Large intestine (tissue), 3 donors: ENCODE measurements at regions not wholly inside any gene's neighbourhood (a gene's known extent, or its start where the extent isn't known, plus 50 kb on each side); places are given as distances from the start of the nearest gene placed in this dataset.

ENCODE experiments used
- DNase-seq, 2 donors: peaks; one replicate each; pipeline versions ENCODE4 v3.0.0 to v3.0.0-alpha.2; 2013
- H3K27ac ChIP-seq: one replicate; pipeline ENCODE4 v1.5.1; 2013; ENCODE audit warnings: low read length
- H3K27me3 ChIP-seq: 2 replicates; pipeline ENCODE4 v1.6.1; 2013; ENCODE audit warnings: low read length; ENCODE audit not compliant: control insufficient read depth, insufficient read depth
- H3K36me3 ChIP-seq: 2 replicates; pipeline ENCODE4 v1.6.1; 2013; ENCODE audit warnings: low read length; ENCODE audit not compliant: control insufficient read depth, insufficient read depth
- H3K4me1 ChIP-seq: one replicate; pipeline ENCODE4 v1.6.1; 2013; ENCODE audit warnings: low read length; ENCODE audit not compliant: control insufficient read depth, insufficient read depth
- H3K4me3 ChIP-seq: one replicate; pipeline ENCODE4 v1.5.1; 2013; ENCODE audit warnings: low read length
- H3K9me3 ChIP-seq: one replicate; pipeline ENCODE4 v1.6.1; 2013; ENCODE audit warnings: mild to moderate bottlenecking, low read depth, low read length, moderate library complexity; ENCODE audit not compliant: control insufficient read depth
- WGBS: methylation state at CpG from one replicate; pipeline ENCODE4 v1.1.5; 2013; ENCODE audit warnings: low lambda C conversion rate; ENCODE audit not compliant: insufficient coverage; 5-methylcytosine and 5-hydroxymethylcytosine counted together

GRCh38 chr1:5191470-5191869 is 537.1 kb downstream of the AJAP1 start:
- Histone ChIP-seq H3K4me3 (no peak overlapping the region), H3K36me3 (no peaks in the 10 kb centered on the region), H3K27me3 (no peaks in the 10 kb centered on the region), H3K4me1 (no peaks in the 10 kb centered on the region), H3K27ac (no peak overlapping the region), H3K9me3 (no peaks in the 10 kb centered on the region)
- 71% methylated on average over 2 of the region's 6 CpGs for WGBS
- no peak for DNase-seq

GRCh38 chr1:5189384-5189783 is 535.0 kb downstream of the AJAP1 start:
- no peak for DNase-seq
- Histone ChIP-seq H3K27me3 (no peaks in the 10 kb centered on the region), H3K27ac (no peak overlapping the region), H3K36me3 (no peaks in the 10 kb centered on the region), H3K9me3 (no peaks in the 10 kb centered on the region), H3K4me1 (no peaks in the 10 kb centered on the region), H3K4me3 (no peak overlapping the region)
- WGBS, result 95% methylated on average over 3 of the region's 4 CpGs

GRCh38 chr1:5165762-5166161 is 511.4 kb downstream of the AJAP1 start:
- WGBS, result no CpG with 5 or more reads among the region's 8 CpGs
- Histone ChIP-seq H3K4me1 (no peaks in the 10 kb centered on the region), H3K27ac (no peak overlapping the region), H3K27me3 (no peaks in the 10 kb centered on the region), H3K4me3 (no peak overlapping the region), H3K36me3 (no peaks in the 10 kb centered on the region), H3K9me3 (no peaks in the 10 kb centered on the region)
- no peak for DNase-seq

- Histone ChIP-seq H3K4me3 (no peak overlapping the region), H3K4me1 (no peaks in the 10 kb centered on the region), H3K36me3 (no peaks in the 10 kb centered on the region), H3K9me3 (no peaks in the 10 kb centered on the region), H3K27me3 (no peaks in the 10 kb centered on the region), H3K27ac (no peak overlapping the region)
- no peak for DNase-seq
- WGBS, result no CpG with 5 or more reads among the region's 5 CpGs
Measured at GRCh38 chr1:5164158-5164557, 509.7 kb downstream of the AJAP1 start.

GRCh38 chr1:5161372-5161771 is 507.0 kb downstream of the AJAP1 start:
- Histone ChIP-seq H3K9me3 (no peaks in the 10 kb centered on the region), H3K4me3 (no peak overlapping the region), H3K27me3 (no peaks in the 10 kb centered on the region), H3K27ac (no peak overlapping the region), H3K4me1 (no peaks in the 10 kb centered on the region), H3K36me3 (no peaks in the 10 kb centered on the region)
- DNase-seq, result no peak
- WGBS, result no CpG with 5 or more reads among the region's 4 CpGs

GRCh38 chr1:5157175-5157574 is 502.8 kb downstream of the AJAP1 start:
- no peak for DNase-seq
- no CpG with 5 or more reads among the region's 4 CpGs for WGBS
- Histone ChIP-seq H3K27ac (no peak overlapping the region), H3K36me3 (no peaks in the 10 kb centered on the region), H3K9me3 (no peaks in the 10 kb centered on the region), H3K4me1 (no peaks in the 10 kb centered on the region), H3K4me3 (no peak overlapping the region), H3K27me3 (no peaks in the 10 kb centered on the region)

GRCh38 chr1:5156416-5157120 is 502.2 kb downstream of the AJAP1 start:
- whole genome bisulfite sequencing, result 17% methylated on average over 1 of the region's 7 CpGs

GRCh38 chr1:5151511-5151910 is 497.1 kb downstream of the AJAP1 start:
- no peaks in the 10 kb centered on the region for H3K36me3 ChIP-seq
- H3K4me3 ChIP-seq, result no peak overlapping the region
- no peak overlapping the region for H3K27ac ChIP-seq
- no peak for DNase-seq
- H3K9me3 ChIP-seq, result no peaks in the 10 kb centered on the region
- H3K4me1 ChIP-seq, result no peaks in the 10 kb centered on the region
- 40% methylated on average over 1 of the region's 9 CpGs for WGBS
- no peaks in the 10 kb centered on the region for H3K27me3 ChIP-seq

More at GRCh38 chr1:5156416-5157120, 502.2 kb downstream of the AJAP1 start:
- H3K4me3 ChIP-seq, result no peak overlapping the region
- no peaks in the 10 kb centered on the region for H3K27me3 ChIP-seq
- H3K36me3 ChIP-seq, result no peaks in the 10 kb centered on the region
- no peaks in the 10 kb centered on the region for H3K9me3 ChIP-seq
- DNase-seq, result no peak
- no peaks in the 10 kb centered on the region for H3K4me1 ChIP-seq
- H3K27ac ChIP-seq, result no peak overlapping the region

GRCh38 chr1:5150191-5150590 is 495.8 kb downstream of the AJAP1 start:
- no peak for DNase-seq

GRCh38 chr1:5147806-5148205 is 493.4 kb downstream of the AJAP1 start:
- Histone ChIP-seq H3K4me3 (no peak overlapping the region), H3K9me3 (no peaks in the 10 kb centered on the region), H3K27ac (no peak overlapping the region), H3K27me3 (no peaks in the 10 kb centered on the region), H3K4me1 (no peaks in the 10 kb centered on the region), H3K36me3 (no peaks in the 10 kb centered on the region)
- no peak for DNase-seq
- WGBS, result no CpG with 5 or more reads among the region's 1 CpG

More at GRCh38 chr1:5150191-5150590, 495.8 kb downstream of the AJAP1 start:
- no CpG with 5 or more reads among the region's 2 CpGs for WGBS
- H3K27me3 ChIP-seq, result no peaks in the 10 kb centered on the region
- no peaks in the 10 kb centered on the region for H3K36me3 ChIP-seq
- no peak overlapping the region for H3K27ac ChIP-seq
- no peak overlapping the region for H3K4me3 ChIP-seq
- no peaks in the 10 kb centered on the region for H3K9me3 ChIP-seq
- no peaks in the 10 kb centered on the region for H3K4me1 ChIP-seq

- no peak overlapping the region for H3K4me3 ChIP-seq
- H3K4me1 ChIP-seq, result no peaks in the 10 kb centered on the region
- no peaks in the 10 kb centered on the region for H3K9me3 ChIP-seq
- no peak for DNase-seq
- H3K27ac ChIP-seq, result no peak overlapping the region
- H3K36me3 ChIP-seq, result no peaks in the 10 kb centered on the region
- no CpG with 5 or more reads among the region's 3 CpGs for WGBS
- H3K27me3 ChIP-seq, result no peaks in the 10 kb centered on the region
Measured at GRCh38 chr1:5142389-5142788, 488.0 kb downstream of the AJAP1 start.
